IMR-90 (cell line): ENCODE measurements at regions not wholly inside any gene's neighbourhood (a gene's known extent, or its start where the extent isn't known, plus 50 kb on each side); places are given as distances from the start of the nearest gene placed in this dataset.

ENCODE experiments used
- ATAC-seq: fragments of 200-7000 bp; cut with Tn5 transposase; 2 replicates; pipeline ENCODE4 v1.9.1; 2020; ENCODE audit warnings: low read depth, mild to moderate bottlenecking, moderate library complexity
- BruUV-seq: library from RNA; stranded (reverse); fragments of 400-500 nt; replicated peaks from 2 replicates; lab custom pipeline; 2021; lab: Mats Ljungman, UMichigan
- CTCF ChIA-PET: fragments of 300-600 bp; formaldehyde crosslinking; extraction: SDS; loops from one replicate; lab custom pipeline; 2021; ENCODE audit warnings: antibody characterized with exemption; lab: Yijun Ruan, JAX
- POLR2A ChIA-PET: fragments of 300-600 bp; sonication (Branson Sonifier 250); formaldehyde crosslinking; loops from one replicate; lab custom pipeline; 2022; ENCODE audit warnings: antibody characterized with exemption; ENCODE audit not compliant: unreplicated experiment; lab: Charles Lee
- DNase-seq: peaks from one replicate; pipeline ENCODE4 v3.0.0; 2013
- H2AFZ ChIP-seq: replicated peaks from 2 replicates; pipeline ENCODE3; 2013; ENCODE audit warnings: low read length, mild to moderate bottlenecking; ENCODE audit not compliant: poor library complexity
- H2AK5ac ChIP-seq: 2 replicates; pipeline ENCODE4 v1.6.1; 2013; ENCODE audit warnings: low read depth, low read length, inconsistent platforms
- H2AK9ac ChIP-seq: replicated peaks from 2 replicates; pipeline ENCODE3; 2013; ENCODE audit warnings: mild to moderate bottlenecking, low read depth, low read length, moderate library complexity; ENCODE audit not compliant: poor library complexity
- H2BK120ac ChIP-seq: 2 replicates; pipeline ENCODE4 v1.6.1; 2013; ENCODE audit warnings: low read depth, low read length, inconsistent platforms
- H2BK15ac ChIP-seq: 3 replicates; pipeline ENCODE4 v1.6.1; 2013; ENCODE audit warnings: low read depth, low read length, inconsistent platforms
- H2BK20ac ChIP-seq: 2 replicates; pipeline ENCODE4 v1.6.1; 2013; ENCODE audit warnings: low read depth, mild to moderate bottlenecking, inconsistent platforms, low read length, moderate library complexity
- H2BK5ac ChIP-seq: 2 replicates; pipeline ENCODE4 v1.6.1; 2013; ENCODE audit warnings: mild to moderate bottlenecking, low read depth, low read length, inconsistent platforms; ENCODE audit not compliant: poor library complexity, severe bottlenecking
- H3K14ac ChIP-seq: replicated peaks from 2 replicates; pipeline ENCODE4 v1.6.1; 2013; ENCODE audit warnings: low read depth, low read length, inconsistent platforms
- H3K18ac ChIP-seq: 2 replicates; pipeline ENCODE4 v1.6.1; 2013; ENCODE audit warnings: low read depth, low read length, control low read depth
- H3K23ac ChIP-seq: 2 replicates; pipeline ENCODE4 v1.6.1; 2013; ENCODE audit warnings: low read depth, low read length, inconsistent platforms
- H3K27ac ChIP-seq: 2 replicates; pipeline ENCODE4 v1.5.1; 2013; ENCODE audit warnings: mild to moderate bottlenecking, control low read depth, low read length; ENCODE audit not compliant: insufficient read depth
- H3K27me3 ChIP-seq: 2 replicates; pipeline ENCODE4 v1.6.1; 2013; ENCODE audit warnings: low read length; ENCODE audit not compliant: control insufficient read depth, insufficient read depth
- H3K36me3 ChIP-seq: 2 replicates; pipeline ENCODE4 v1.6.1; 2013; ENCODE audit warnings: low read length, mixed read lengths; ENCODE audit not compliant: control insufficient read depth, insufficient read depth
- H3K4ac ChIP-seq: 2 replicates; pipeline ENCODE4 v1.6.1; 2013; ENCODE audit warnings: low read depth, low read length, inconsistent platforms
- H3K4me1 ChIP-seq: 2 replicates; pipeline ENCODE4 v1.6.1; 2013; ENCODE audit warnings: low read length, mixed read lengths; ENCODE audit not compliant: control insufficient read depth, insufficient read depth
- H3K4me2 ChIP-seq: 2 replicates; pipeline ENCODE4 v1.6.1; 2013; ENCODE audit warnings: low read depth, mild to moderate bottlenecking, control low read depth, low read length, moderate library complexity
- H3K4me3 ChIP-seq: 2 replicates; pipeline ENCODE4 v1.5.1; 2013; ENCODE audit warnings: low read depth, mild to moderate bottlenecking, control low read depth, low read length, moderate library complexity; ENCODE audit not compliant: insufficient read depth
- H3K56ac ChIP-seq: 2 replicates; pipeline ENCODE4 v1.6.1; 2013; ENCODE audit warnings: low read length, inconsistent platforms; ENCODE audit not compliant: insufficient read depth; ENCODE audit errors: extremely low read depth
- H3K79me1 ChIP-seq, 2 experiments: 2 replicates each; pipeline ENCODE4 v1.6.1; 2013; ENCODE audit warnings: low read length in 2 of 2, inconsistent platforms in 1 of 2, low read depth in 1 of 2
- H3K9ac ChIP-seq: 2 replicates; pipeline ENCODE4 v1.6.1; 2013; ENCODE audit warnings: low read depth, low read length, control low read depth
- H3K9me1 ChIP-seq: 2 replicates; pipeline ENCODE4 v1.6.1; 2013; ENCODE audit warnings: low read length, inconsistent platforms; ENCODE audit not compliant: insufficient read depth
- H3K9me3 ChIP-seq: 2 replicates; pipeline ENCODE4 v1.6.1; 2013; ENCODE audit warnings: low read length; ENCODE audit not compliant: control insufficient read depth, insufficient read depth
- H4K20me1 ChIP-seq: 2 replicates; pipeline ENCODE4 v1.6.1; 2013; ENCODE audit warnings: low read length, inconsistent platforms; ENCODE audit not compliant: insufficient read depth
- H4K5ac ChIP-seq: 2 replicates; pipeline ENCODE4 v1.6.1; 2013; ENCODE audit warnings: mild to moderate bottlenecking, low read depth, low read length, control low read depth
- H4K8ac ChIP-seq, 2 experiments: 2 replicates each; pipeline ENCODE4 v1.6.1; 2013; ENCODE audit warnings: low read depth in 2 of 2, low read length in 2 of 2, control low read depth in 1 of 2, inconsistent platforms in 1 of 2
- H4K91ac ChIP-seq: 2 replicates; pipeline ENCODE4 v1.6.1; 2013; ENCODE audit warnings: low read depth, low read length, inconsistent platforms; ENCODE audit not compliant: insufficient read depth
- BHLHE40 ChIP-seq: fragments of 150-350 bp; IDR thresholded peaks from 2 replicates; pipeline ENCODE4 v1.6.1; 2016; ENCODE audit warnings: mild to moderate bottlenecking, low read depth, low read length
- CEBPB ChIP-seq: IDR thresholded peaks from 2 replicates; pipeline ENCODE4 v1.6.1; 2012; ENCODE audit warnings: low read depth, low read length, improper control_type of control experiment
- CHD1 ChIP-seq: IDR thresholded peaks from 2 replicates; pipeline ENCODE4 v1.6.1; 2012; ENCODE audit warnings: low read depth, low read length, improper control_type of control experiment
- CTCF ChIP-seq: conservative IDR thresholded peaks from 2 replicates; pipeline ENCODE4 v1.5.1; 2012; ENCODE audit warnings: mild to moderate bottlenecking, low read depth, low read length, improper control_type of control experiment
- ELK1 ChIP-seq: fragments of 150-350 bp; IDR thresholded peaks from 2 replicates; pipeline ENCODE4 v1.6.1; 2016; ENCODE audit warnings: low read depth, mild to moderate bottlenecking, low read length, moderate library complexity, borderline replicate concordance
- FOS ChIP-seq: fragments of 150-350 bp; IDR thresholded peaks from 2 replicates; pipeline ENCODE4 v1.6.1; 2016; ENCODE audit warnings: low read depth, low read length
- MAFK ChIP-seq: IDR thresholded peaks from 2 replicates; pipeline ENCODE4 v1.6.1; 2012; ENCODE audit warnings: low read depth, low read length, improper control_type of control experiment
- MAZ ChIP-seq: IDR thresholded peaks from 2 replicates; pipeline ENCODE4 v1.6.1; 2012; ENCODE audit warnings: low read depth, mild to moderate bottlenecking, low read length, improper control_type of control experiment, moderate library complexity, borderline replicate concordance
- MXI1 ChIP-seq: IDR thresholded peaks from 2 replicates; pipeline ENCODE4 v1.6.1; 2012; ENCODE audit warnings: low read depth, mild to moderate bottlenecking, low read length, moderate library complexity, borderline replicate concordance
- NFE2L2 ChIP-seq: fragments of 150-350 bp; IDR thresholded peaks from 2 replicates; pipeline ENCODE4 v1.6.1; 2016; ENCODE audit warnings: low read depth, mild to moderate bottlenecking, low read length
- POLR2A ChIP-seq: IDR thresholded peaks from 2 replicates; pipeline ENCODE4 v1.6.1; 2012; ENCODE audit warnings: mild to moderate bottlenecking, low read depth, low read length
- RAD21 ChIP-seq: IDR thresholded peaks from 2 replicates; pipeline ENCODE4 v1.6.1; 2012; ENCODE audit warnings: low read length, improper control_type of control experiment
- RCOR1 ChIP-seq: IDR thresholded peaks from 2 replicates; pipeline ENCODE4 v1.6.1; 2012; ENCODE audit warnings: mild to moderate bottlenecking, low read length, improper control_type of control experiment; ENCODE audit not compliant: insufficient replicate concordance
- RFX5 ChIP-seq: IDR thresholded peaks from 2 replicates; pipeline ENCODE4 v1.8.0; 2012; ENCODE audit warnings: low read depth, mild to moderate bottlenecking, low read length, moderate library complexity
- SMC3 ChIP-seq: fragments of 150-350 bp; IDR thresholded peaks from 2 replicates; pipeline ENCODE4 v1.6.1; 2016; ENCODE audit warnings: low read depth, mild to moderate bottlenecking, antibody characterized with exemption, low read length, moderate library complexity
- USF2 ChIP-seq: fragments of 150-350 bp; IDR thresholded peaks from 2 replicates; pipeline ENCODE4 v1.6.1; 2017; ENCODE audit warnings: mild to moderate bottlenecking, antibody characterized with exemption, low read length, low read depth
- WGBS, 2 experiments: methylation state at CpG; one replicate each; pipeline versions ENCODE4 v1.1.5 to v1.1.7; 2013; ENCODE audit warnings: missing lambda C conversion rate in 2 of 2; ENCODE audit not compliant: insufficient read length in 1 of 2; ENCODE audit errors: extremely low coverage in 2 of 2; 5-methylcytosine and 5-hydroxymethylcytosine counted together
- dilution Hi-C: fragments of 300-500 bp; cut with HindIII; formaldehyde crosslinking; loops from one replicate; pipeline ENCODE4 v1.14.3; 2018; ENCODE audit warnings: low sequenced_read_pairs; ENCODE audit not compliant: unreplicated experiment
- in situ Hi-C: fragments of 300-500 bp; cut with MboI; formaldehyde crosslinking; loops from 3 replicates; pipeline ENCODE4 v1.14.3; 2019; ENCODE audit warnings: low sequenced_read_pairs, inconsistent platforms, mixed read lengths
- intact Hi-C: fragments of 100-400 bp; cut with micrococcal nuclease; formaldehyde crosslinking; loops from 2 replicates; pipeline ENCODE4 v1.10.0; 2022

DNA sequence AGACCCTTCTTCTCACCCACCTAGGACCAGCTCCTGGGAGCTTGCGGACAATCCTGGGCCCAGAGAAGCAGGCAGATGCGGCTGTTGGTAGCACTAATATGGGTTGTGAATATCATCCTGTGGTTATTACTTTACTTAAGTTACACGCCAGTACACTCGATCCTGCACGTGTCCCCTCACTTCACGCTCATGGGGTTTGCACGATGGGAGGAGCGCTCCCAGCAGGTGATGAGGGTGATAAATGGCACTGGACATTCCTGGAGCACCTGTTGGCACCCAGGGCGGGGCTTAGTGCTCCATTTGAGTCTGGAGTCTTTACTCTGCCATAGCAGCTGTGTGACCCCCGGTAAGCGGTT is 335.1 kb downstream of the PREX1 start:
- Histone ChIP-seq H3K23ac (no peak overlapping the region), H3K14ac (no peak overlapping the region), H2BK20ac (no peak overlapping the region), H3K4me3 (no peak overlapping the region), H3K27me3 (no peaks in the 10 kb centered on the region; the same call in 1 of the 2 replicates), H2AK9ac (no peak overlapping the region), H3K9me3 (no peaks in the 10 kb centered on the region), H2BK120ac (no peak overlapping the region), H3K56ac (no peak overlapping the region), H4K8ac (no peak overlapping the region), H3K79me1 (no peaks in the 10 kb centered on the region), H3K9ac (no peak overlapping the region), H4K5ac (no peak overlapping the region), H3K4ac (no peak overlapping the region), H2AK5ac (no peak overlapping the region), H4K20me1 (no peaks in the 10 kb centered on the region), H4K91ac (no peak overlapping the region), H3K18ac (no peak overlapping the region), H3K4me1 (no peaks in the 10 kb centered on the region), H2AFZ (no peak overlapping the region), H3K4me2 (no peak overlapping the region), H2BK15ac (no peak overlapping the region), H3K27ac (no peak overlapping the region), H3K9me1 (no peaks in the 10 kb centered on the region), H3K36me3 (no peaks in the 10 kb centered on the region), H2BK5ac (no peak overlapping the region)
- DNase-seq = no peak
- BruUV-seq = no TSS peak
- TF ChIP-seq SMC3 = no peak
- TF ChIP-seq USF2 = no peak
- no peak for TF ChIP-seq MXI1
- TF ChIP-seq RFX5 = no peak
- no peak for TF ChIP-seq FOS
- no peak for TF ChIP-seq BHLHE40
- no peak for TF ChIP-seq ELK1
- TF ChIP-seq POLR2A = no peak
- no peak for TF ChIP-seq CEBPB
- TF ChIP-seq RCOR1 = no peak
- no peak for TF ChIP-seq MAFK
- TF ChIP-seq RAD21 = no peak
- TF ChIP-seq CHD1 = no peak
- no peak for TF ChIP-seq NFE2L2
- TF ChIP-seq MAZ = no peak
- TF ChIP-seq CTCF = no peak
- ChIA-PET CTCF (no interaction called here), POLR2A (no interaction called here)
- intact Hi-C loops = no loop called here
- WGBS, 2 experiments = 82% methylated on average over 4 of the region's 11 CpGs; no CpG with 5 or more reads in 1 of the 2 experiments
- dilution Hi-C loops = no loop called here
- ATAC-seq = no peak
- in situ Hi-C loops = no loop called here
